ENCODE measurements at regions not wholly inside any gene's neighbourhood (a gene's known extent, or its start where the extent isn't known, plus 50 kb on each side); places are given as distances from the start of the nearest gene placed in this dataset.

- H4K91ac ChIP-seq (replicated peaks; ENCODE audit: insufficient read length, low read length) = no peak overlapping the region
- no peaks in the 10 kb centered on the region for H3K9me3 ChIP-seq (ENCODE audit: insufficient read depth in 2 of 2, low read depth in 1 of 2, low read length in 1 of 2)
- CTCF ChIA-PET (ENCODE audit: partially characterized antibody) = no interaction called here
- H3K23me2 ChIP-seq (ENCODE audit: low read depth, low read length) = no peaks in the 10 kb centered on the region
- H2BK5ac ChIP-seq (ENCODE audit: low read depth, low read length) = no peak overlapping the region
- 88% methylated on average over 5 of the region's 5 CpGs; no CpG with 5 or more reads in 1 of the 2 experiments for WGBS, 2 experiments (ENCODE audit: extremely low coverage in 1 of 2, insufficient coverage in 1 of 2, insufficient read length in 1 of 2, insufficient replicate concordance in 2 of 2, low coverage in 1 of 2, low lambda C conversion rate in 2 of 2, missing lambda C conversion rate in 1 of 2)
- H4K20me1 ChIP-seq (replicated peaks in 1 of 2; ENCODE audit: control insufficient read depth in 1 of 2, insufficient read depth in 2 of 2, low read length in 2 of 2) = no peaks in the 10 kb centered on the region
- no peak overlapping the region for H2BK12ac ChIP-seq (ENCODE audit: low read depth, low read length)
- no peak overlapping the region for H2BK20ac ChIP-seq (ENCODE audit: low read length)
- H3K27me3 ChIP-seq (replicated peaks in 1 of 4; ENCODE audit: control insufficient read depth in 3 of 4, extremely low read depth in 1 of 4, insufficient read depth in 3 of 4, low read length in 3 of 4) = no peaks in the 10 kb centered on the region
- no peak overlapping the region for H3K18ac ChIP-seq (ENCODE audit: extremely low read depth, low read length)
- H3K79me2 ChIP-seq (ENCODE audit: control insufficient read depth in 1 of 2, insufficient read depth in 2 of 2, low read length in 2 of 2) = no peaks in the 10 kb centered on the region
- FAIRE-seq (no peak), DNase-seq (ENCODE audit: low read depth in 1 of 2, low spot score in 2 of 2) (no peak)
- H3K4ac ChIP-seq (replicated peaks; ENCODE audit: insufficient read length, low read depth, low read length) = no peak overlapping the region
- no peak overlapping the region for H2AK5ac ChIP-seq (ENCODE audit: low read depth, low read length)
- no peak overlapping the region for H3K4me2 ChIP-seq (ENCODE audit: insufficient read depth in 1 of 2, low read depth in 2 of 2, low read length in 2 of 2)
- H3K4me3 ChIP-seq (ENCODE audit: extremely low read depth in 1 of 4, insufficient read depth in 2 of 4, low read depth in 3 of 4, low read length in 4 of 4) = no peak overlapping the region
- no peaks in the 10 kb centered on the region for H3K36me3 ChIP-seq (ENCODE audit: control insufficient read depth in 2 of 4, insufficient read depth in 4 of 4, low read length in 3 of 4)
- no peak overlapping the region for H4K8ac ChIP-seq (ENCODE audit: extremely low read depth, insufficient read depth, low read length)
- no peak overlapping the region for H3K9ac ChIP-seq (replicated peaks in 1 of 4; ENCODE audit: extremely low read depth in 1 of 4, low read depth in 3 of 4, low read length in 3 of 4)
- no peak overlapping the region for H2BK15ac ChIP-seq (ENCODE audit: low read length)
- H3K14ac ChIP-seq (ENCODE audit: insufficient read length) = no peak overlapping the region
- no peaks in the 10 kb centered on the region for H3K4me1 ChIP-seq (replicated peaks in 1 of 4; ENCODE audit: control insufficient read depth in 3 of 4, insufficient read depth in 4 of 4, low read length in 3 of 4)
- H3K27ac ChIP-seq (ENCODE audit: low read depth, low read length) = no peak overlapping the region
- 0 out of 2 replicates have a peak overlapping the region, but pooled peaks have one; percentile 47 for H2AFZ ChIP-seq (ENCODE audit: low read length)
- no peak overlapping the region for H3K23ac ChIP-seq (ENCODE audit: insufficient read length)
- no peak overlapping the region for H2BK120ac ChIP-seq (replicated peaks; ENCODE audit: low read depth, low read length)
- H4K5ac ChIP-seq (ENCODE audit: insufficient read length, low read depth, low read length) = no peak overlapping the region
- POLR2A ChIA-PET (ENCODE audit: partially characterized antibody) = no interaction called here
- TF ChIP-seq SAP30 (IDR thresholded peaks at IDR 0.05; ENCODE audit: insufficient read depth, insufficient replicate concordance, low read length) = no peak
- H3K79me1 ChIP-seq (ENCODE audit: low read depth, low read length) = no peaks in the 10 kb centered on the region
- no peak overlapping the region for H3K56ac ChIP-seq (replicated peaks; ENCODE audit: insufficient read length, low read depth, low read length)
These were observed 395.4 kb upstream of the ATP5MC3 start for GRCh38 chr2:175576875-175577274.

Measured in H1 (cell line).